ENCODE measurements at regions not wholly inside any gene's neighbourhood (a gene's known extent, or its start where the extent isn't known, plus 50 kb on each side); places are given as distances from the start of the nearest gene placed in this dataset.

DNA sequence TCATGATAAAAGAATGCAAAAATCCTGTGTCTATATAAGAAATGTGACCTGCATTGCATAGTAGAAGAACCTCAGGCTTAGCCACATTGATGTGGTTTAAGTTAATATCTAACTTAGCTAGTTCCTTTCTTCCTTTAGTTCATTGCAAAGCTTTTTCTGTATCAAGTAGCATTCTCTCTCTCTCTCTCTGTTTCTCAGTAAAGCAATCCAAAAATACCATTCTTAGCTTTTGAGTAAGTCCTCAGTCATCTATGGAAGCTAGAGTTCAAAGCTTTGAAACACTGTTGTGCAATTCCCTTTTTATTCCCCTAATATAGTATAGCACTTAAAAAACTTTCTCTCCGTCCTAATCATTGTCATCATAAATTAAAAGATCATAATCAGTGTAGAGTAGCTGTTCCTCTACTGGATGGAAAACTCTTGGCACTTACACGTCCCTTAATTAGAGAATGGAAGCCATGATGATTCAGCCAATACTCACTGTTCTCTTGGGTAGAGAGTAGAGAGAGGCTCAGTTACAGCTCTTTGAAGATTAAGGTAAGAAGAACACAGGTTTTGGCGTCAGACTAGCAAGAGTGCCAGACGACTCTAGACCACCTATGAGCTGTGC, 350.3 kb upstream of the LYPLAL1 start:
- TF ChIP-seq, protein P1, sequence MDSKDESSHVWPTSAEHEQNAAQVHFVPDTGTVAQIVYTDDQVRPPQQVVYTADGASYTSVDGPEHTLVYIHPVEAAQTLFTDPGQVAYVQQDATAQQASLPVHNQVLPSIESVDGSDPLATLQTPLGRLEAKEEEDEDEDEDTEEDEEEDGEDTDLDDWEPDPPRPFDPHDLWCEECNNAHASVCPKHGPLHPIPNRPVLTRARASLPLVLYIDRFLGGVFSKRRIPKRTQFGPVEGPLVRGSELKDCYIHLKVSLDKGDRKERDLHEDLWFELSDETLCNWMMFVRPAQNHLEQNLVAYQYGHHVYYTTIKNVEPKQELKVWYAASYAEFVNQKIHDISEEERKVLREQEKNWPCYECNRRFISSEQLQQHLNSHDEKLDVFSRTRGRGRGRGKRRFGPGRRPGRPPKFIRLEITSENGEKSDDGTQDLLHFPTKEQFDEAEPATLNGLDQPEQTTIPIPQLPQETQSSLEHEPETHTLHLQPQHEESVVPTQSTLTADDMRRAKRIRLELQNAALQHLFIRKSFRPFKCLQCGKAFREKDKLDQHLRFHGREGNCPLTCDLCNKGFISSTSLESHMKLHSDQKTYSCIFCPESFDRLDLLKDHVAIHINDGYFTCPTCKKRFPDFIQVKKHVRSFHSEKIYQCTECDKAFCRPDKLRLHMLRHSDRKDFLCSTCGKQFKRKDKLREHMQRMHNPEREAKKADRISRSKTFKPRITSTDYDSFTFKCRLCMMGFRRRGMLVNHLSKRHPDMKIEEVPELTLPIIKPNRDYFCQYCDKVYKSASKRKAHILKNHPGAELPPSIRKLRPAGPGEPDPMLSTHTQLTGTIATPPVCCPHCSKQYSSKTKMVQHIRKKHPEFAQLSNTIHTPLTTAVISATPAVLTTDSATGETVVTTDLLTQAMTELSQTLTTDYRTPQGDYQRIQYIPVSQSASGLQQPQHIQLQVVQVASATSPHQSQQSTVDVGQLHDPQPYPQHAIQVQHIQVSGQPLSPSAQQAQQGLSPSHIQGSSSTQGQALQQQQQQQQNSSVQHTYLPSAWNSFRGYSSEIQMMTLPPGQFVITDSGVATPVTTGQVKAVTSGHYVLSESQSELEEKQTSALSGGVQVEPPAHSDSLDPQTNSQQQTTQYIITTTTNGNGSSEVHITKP (CRISPR knock-in tag; IDR thresholded peaks at IDR 0.05; ENCODE audit: low read depth), result no peak
- TF ChIP-seq CENPT (CRISPR knock-in tag; IDR thresholded peaks at IDR 0.05; ENCODE audit: low read depth) (no peak), ARNTL (CRISPR knock-in tag; IDR thresholded peaks at IDR 0.05) (no peak), PHF21A (CRISPR knock-in tag; IDR thresholded peaks at IDR 0.05) (no peak), REL (CRISPR knock-in tag; conservative IDR thresholded peaks at IDR 0.05) (no peak), NKX3-1 (CRISPR knock-in tag; IDR thresholded peaks at IDR 0.05) (no peak), ZNF446 (CRISPR knock-in tag; IDR thresholded peaks at IDR 0.05) (no peak), ELF1 (CRISPR knock-in tag; IDR thresholded peaks at IDR 0.05) (no peak)
- TF ChIP-seq, protein P2, sequence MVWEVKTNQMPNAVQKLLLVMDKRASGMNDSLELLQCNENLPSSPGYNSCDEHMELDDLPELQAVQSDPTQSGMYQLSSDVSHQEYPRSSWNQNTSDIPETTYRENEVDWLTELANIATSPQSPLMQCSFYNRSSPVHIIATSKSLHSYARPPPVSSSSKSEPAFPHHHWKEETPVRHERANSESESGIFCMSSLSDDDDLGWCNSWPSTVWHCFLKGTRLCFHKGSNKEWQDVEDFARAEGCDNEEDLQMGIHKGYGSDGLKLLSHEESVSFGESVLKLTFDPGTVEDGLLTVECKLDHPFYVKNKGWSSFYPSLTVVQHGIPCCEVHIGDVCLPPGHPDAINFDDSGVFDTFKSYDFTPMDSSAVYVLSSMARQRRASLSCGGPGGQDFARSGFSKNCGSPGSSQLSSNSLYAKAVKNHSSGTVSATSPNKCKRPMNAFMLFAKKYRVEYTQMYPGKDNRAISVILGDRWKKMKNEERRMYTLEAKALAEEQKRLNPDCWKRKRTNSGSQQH (CRISPR knock-in tag; IDR thresholded peaks at IDR 0.05; ENCODE audit: low read depth), result no peak

Data from HepG2 (cell line).